Neural crest cell (in vitro differentiated cells): ENCODE measurements at regions not wholly inside any gene's neighbourhood (a gene's known extent, or its start where the extent isn't known, plus 50 kb on each side); places are given as distances from the start of the nearest gene placed in this dataset.

Source experiments
- DNase-seq: peaks from one replicate; pipeline ENCODE4 v3.0.0; 2021; ENCODE audit warnings: low read depth, mixed read lengths, low spot score
- H3K27ac Mint-ChIP-seq: one replicate; pipeline ENCODE4 v1.8.0; 2021; ENCODE audit warnings: mild to moderate bottlenecking, mixed read lengths; ENCODE audit not compliant: unreplicated experiment
- H3K27me3 Mint-ChIP-seq: 2 replicates; pipeline ENCODE4 v1.8.0; 2021; ENCODE audit warnings: low read depth, mild to moderate bottlenecking, mixed read lengths
- H3K36me3 Mint-ChIP-seq: 2 replicates; pipeline ENCODE4 v1.8.0; 2021; ENCODE audit warnings: low read depth, mild to moderate bottlenecking, mixed read lengths
- H3K4me1 Mint-ChIP-seq: 2 replicates; pipeline ENCODE4 v1.8.0; 2021; ENCODE audit warnings: mixed read lengths
- H3K4me3 Mint-ChIP-seq: one replicate; pipeline ENCODE4 v1.8.0; 2021; ENCODE audit warnings: mild to moderate bottlenecking, mixed read lengths
- H3K9me3 Mint-ChIP-seq: 2 replicates; pipeline ENCODE4 v1.8.0; 2021; ENCODE audit warnings: mixed read lengths
- CTCF ChIP-seq: fragments of 200-600 bp; sonication (generic); conservative IDR thresholded peaks from 2 replicates; pipeline ENCODE4 v1.5.0; 2021; ENCODE audit warnings: antibody characterized with exemption, mild to moderate bottlenecking

GRCh38 chr1:4062041-4062440, 162.0 kb upstream of the C1orf174 start:
- TF ChIP-seq CTCF, result no peak
- no peak for DNase-seq
- Mint-ChIP-seq H3K4me3 (no peak overlapping the region), H3K4me1 (no peaks in the 10 kb centered on the region), H3K27me3 (no peaks in the 10 kb centered on the region), H3K27ac (peak overlapping the region; percentile 16), H3K9me3 (no peaks in the 10 kb centered on the region), H3K36me3 (no peaks in the 10 kb centered on the region)

GRCh38 chr1:4062560-4062959, 162.5 kb upstream of the C1orf174 start:
- Mint-ChIP-seq H3K4me1 (no peaks in the 10 kb centered on the region), H3K9me3 (no peaks in the 10 kb centered on the region), H3K36me3 (no peaks in the 10 kb centered on the region), H3K27me3 (no peaks in the 10 kb centered on the region), H3K4me3 (no peak overlapping the region), H3K27ac (no peak overlapping the region)
- TF ChIP-seq CTCF, result no peak
- no peak for DNase-seq

- no peak for TF ChIP-seq CTCF
- Mint-ChIP-seq H3K36me3 (no peaks in the 10 kb centered on the region), H3K27ac (no peak overlapping the region)
Measured at GRCh38 chr1:4062992-4063391, 162.9 kb upstream of the C1orf174 start.

GRCh38 chr1:4063516-4063915, 163.4 kb upstream of the C1orf174 start:
- H3K27ac Mint-ChIP-seq, result no peak overlapping the region
- no peak for DNase-seq
- no peaks in the 10 kb centered on the region for H3K9me3 Mint-ChIP-seq
- no peak for TF ChIP-seq CTCF
- no peaks in the 10 kb centered on the region for H3K4me1 Mint-ChIP-seq
- H3K27me3 Mint-ChIP-seq, result no peaks in the 10 kb centered on the region
- H3K36me3 Mint-ChIP-seq, result no peaks in the 10 kb centered on the region
- no peak overlapping the region for H3K4me3 Mint-ChIP-seq

More at GRCh38 chr1:4062992-4063391, 162.9 kb upstream of the C1orf174 start:
- H3K4me3 Mint-ChIP-seq, result no peak overlapping the region
- H3K4me1 Mint-ChIP-seq, result no peaks in the 10 kb centered on the region
- no peaks in the 10 kb centered on the region for H3K27me3 Mint-ChIP-seq
- no peak for DNase-seq
- H3K9me3 Mint-ChIP-seq, result no peaks in the 10 kb centered on the region

GRCh38 chr1:4064150-4064889, 164.2 kb upstream of the C1orf174 start:
- H3K27me3 Mint-ChIP-seq, result no peaks in the 10 kb centered on the region
- no peak overlapping the region for H3K4me3 Mint-ChIP-seq
- no peak for TF ChIP-seq CTCF
- H3K27ac Mint-ChIP-seq, result no peak overlapping the region
- H3K9me3 Mint-ChIP-seq, result no peaks in the 10 kb centered on the region
- H3K36me3 Mint-ChIP-seq, result no peaks in the 10 kb centered on the region
- H3K4me1 Mint-ChIP-seq, result no peaks in the 10 kb centered on the region
- no peak for DNase-seq
